Caco-2 (cell line): ENCODE measurements at regions not wholly inside any gene's neighbourhood (a gene's known extent, or its start where the extent isn't known, plus 50 kb on each side); places are given as distances from the start of the nearest gene placed in this dataset.

Experiments used
- BruUV-seq: library from RNA; stranded (reverse); fragments of 400-500 nt; replicated peaks from 2 replicates; lab custom pipeline; 2021; lab: Mats Ljungman, UMichigan
- CTCF ChIA-PET: fragments of 300-600 bp; sonication (Branson Sonifier 250); formaldehyde crosslinking; loops from one replicate; lab custom pipeline; 2022; ENCODE audit warnings: antibody characterized with exemption; lab: Charles Lee
- POLR2A ChIA-PET: fragments of 300-600 bp; sonication (Branson Sonifier 250); formaldehyde crosslinking; loops from one replicate; lab custom pipeline; 2022; ENCODE audit warnings: antibody characterized with exemption; lab: Charles Lee
- DNase-seq, 2 experiments: peaks; one replicate each; pipeline versions ENCODE4 v3.0.0 to v3.0.0-alpha.2; 2020 to 2022
- H3K27me3 ChIP-seq: replicated peaks from 2 replicates; pipeline ENCODE4 v1.6.0; 2011; ENCODE audit warnings: low read length; ENCODE audit not compliant: control insufficient read depth, insufficient read depth
- H3K36me3 ChIP-seq: 2 replicates; pipeline ENCODE4 v1.5.1; 2011; ENCODE audit warnings: low read length; ENCODE audit not compliant: control insufficient read depth, insufficient read depth
- H3K4me1 ChIP-seq: fragments of 250-450 bp; sonication (Bioruptor Pico); 2 replicates; pipeline ENCODE4 v1.5.1; 2020; ENCODE audit warnings: mild to moderate bottlenecking
- H3K4me3 ChIP-seq: 2 replicates; pipeline ENCODE4 v1.5.1; 2011; ENCODE audit warnings: low read depth, mild to moderate bottlenecking, control low read depth, low read length
- H3K9me3 ChIP-seq: fragments of 250-450 bp; sonication (Bioruptor Pico); 2 replicates; pipeline ENCODE4 v1.5.1; 2020; ENCODE audit warnings: mild to moderate bottlenecking, moderate library complexity
- H3K27ac Mint-ChIP-seq: one replicate; pipeline ENCODE4 v1.8.0; 2022; ENCODE audit warnings: mixed read lengths; ENCODE audit not compliant: unreplicated experiment
- H3K27me3 Mint-ChIP-seq: one replicate; pipeline ENCODE4 v1.8.0; 2022; ENCODE audit warnings: mixed read lengths; ENCODE audit not compliant: insufficient read depth, unreplicated experiment
- H3K36me3 Mint-ChIP-seq: one replicate; pipeline ENCODE4 v1.8.0; 2022; ENCODE audit warnings: mild to moderate bottlenecking, mixed read lengths; ENCODE audit not compliant: insufficient read depth, unreplicated experiment
- H3K4me1 Mint-ChIP-seq: one replicate; pipeline ENCODE4 v1.8.0; 2022; ENCODE audit warnings: low read depth, mixed read lengths; ENCODE audit not compliant: unreplicated experiment
- H3K4me3 Mint-ChIP-seq: one replicate; pipeline ENCODE4 v1.8.0; 2022; ENCODE audit warnings: mild to moderate bottlenecking, moderate library complexity, mixed read lengths; ENCODE audit not compliant: unreplicated experiment
- H3K9me3 Mint-ChIP-seq: one replicate; pipeline ENCODE4 v1.8.0; 2022; ENCODE audit warnings: mixed read lengths; ENCODE audit not compliant: unreplicated experiment
- CTCF ChIP-seq, 2 experiments: fragments of 200-600 bp in 1 of 2; IDR thresholded peaks; 1 replicate in 1 of 2; 2 replicates in 1 of 2; pipeline versions ENCODE4 v1.5.1 to v1.8.0; 2011 to 2022; ENCODE audit warnings: antibody characterized with exemption in 1 of 2, control low read depth in 1 of 2, inconsistent platforms in 1 of 2, low read depth in 1 of 2, low read length in 1 of 2, mild to moderate bottlenecking in 1 of 2, moderate library complexity in 1 of 2; ENCODE audit not compliant: insufficient read depth in 1 of 2, severe bottlenecking in 1 of 2, unreplicated experiment in 1 of 2
- intact Hi-C: fragments of 100-400 bp; cut with micrococcal nuclease; formaldehyde crosslinking; loops from one replicate; pipeline ENCODE4 v1.10.0; 2022; ENCODE audit not compliant: unreplicated experiment

DNA sequence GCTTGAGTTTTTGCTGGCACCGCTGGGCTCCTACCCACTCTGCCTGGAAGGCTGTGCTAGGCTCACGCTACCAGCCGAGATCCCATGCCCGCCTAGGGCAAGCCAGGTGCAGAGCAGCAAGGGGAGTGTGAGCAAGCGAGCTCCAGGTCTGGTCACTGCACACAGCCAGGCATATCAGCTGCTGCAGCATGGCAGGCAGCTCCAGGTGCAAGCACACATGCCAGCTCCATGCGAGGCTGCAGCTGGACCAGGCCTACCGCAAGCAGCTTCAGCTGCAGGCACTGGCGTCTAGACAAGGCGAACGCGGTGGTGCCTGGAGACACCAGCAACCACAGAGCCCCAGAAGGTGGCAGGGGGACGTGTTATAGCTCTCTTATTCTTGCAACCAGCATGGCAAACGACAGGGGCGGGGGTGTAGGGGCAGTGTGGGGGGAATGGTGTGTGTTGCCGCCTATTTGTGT lies 614.7 kb upstream of the EPHA5 start:
- H3K36me3 ChIP-seq: no peaks in the 10 kb centered on the region
- no peaks in the 10 kb centered on the region for H3K27me3 ChIP-seq
- intact Hi-C loops: no loop called here
- no peaks in the 10 kb centered on the region; the same call in 1 of the 2 replicates for H3K9me3 ChIP-seq
- CTCF ChIA-PET: no interaction called here
- Mint-ChIP-seq H3K4me1 (no peaks in the 10 kb centered on the region), H3K27ac (no peak overlapping the region), H3K4me3 (no peak overlapping the region), H3K27me3 (no peaks in the 10 kb centered on the region), H3K36me3 (no peaks in the 10 kb centered on the region), H3K9me3 (no peaks in the 10 kb centered on the region)
- no TSS peak for BruUV-seq
- H3K4me3 ChIP-seq: no peak overlapping the region
- TF ChIP-seq CTCF (IDR thresholded peaks at IDR 0.05; ENCODE audit: insufficient read depth in 1 of 2, low read depth in 1 of 2, low read length in 1 of 2, severe bottlenecking in 1 of 2, unreplicated experiment in 1 of 2): no peak
- POLR2A ChIA-PET: no interaction called here
- no peak for DNase-seq
- no peaks in the 10 kb centered on the region for H3K4me1 ChIP-seq

DNA sequence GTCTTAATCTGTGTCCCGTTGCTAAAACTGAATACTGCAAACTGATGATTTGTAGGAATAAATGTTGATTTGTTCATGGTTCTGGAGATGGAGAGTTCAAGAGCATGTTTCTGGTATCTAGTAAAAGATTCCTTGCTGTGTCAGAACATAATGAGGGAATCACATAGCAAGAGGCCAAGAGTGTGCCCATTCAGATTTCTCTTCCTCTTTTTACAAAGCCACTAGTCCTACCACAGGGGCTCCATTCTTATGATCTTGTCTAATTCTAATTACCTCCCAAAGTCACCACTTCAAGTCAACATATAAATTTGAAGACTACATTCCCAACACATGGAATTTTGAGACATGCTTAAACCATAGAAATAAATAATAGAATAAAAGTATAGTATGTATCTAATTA lies 608.8 kb upstream of the EPHA5 start:
- POLR2A ChIA-PET: no interaction called here
- CTCF ChIA-PET: no interaction called here
- no peaks in the 10 kb centered on the region for H3K36me3 Mint-ChIP-seq
- DNase-seq: no peak
- H3K9me3 Mint-ChIP-seq: no peaks in the 10 kb centered on the region
- Histone ChIP-seq H3K9me3 (no peaks in the 10 kb centered on the region), H3K36me3 (no peaks in the 10 kb centered on the region), H3K27me3 (no peaks in the 10 kb centered on the region), H3K4me1 (no peaks in the 10 kb centered on the region), H3K4me3 (no peak overlapping the region)
- no peaks in the 10 kb centered on the region for H3K4me1 Mint-ChIP-seq
- TF ChIP-seq CTCF (IDR thresholded peaks at IDR 0.05; ENCODE audit: insufficient read depth in 1 of 2, low read depth in 1 of 2, low read length in 1 of 2, severe bottlenecking in 1 of 2, unreplicated experiment in 1 of 2): no peak
- H3K4me3 Mint-ChIP-seq: no peak overlapping the region
- BruUV-seq: no TSS peak
- H3K27me3 Mint-ChIP-seq: no peaks in the 10 kb centered on the region
- intact Hi-C loops: no loop called here
- H3K27ac Mint-ChIP-seq: no peak overlapping the region

- BruUV-seq: no TSS peak
- Histone ChIP-seq H3K9me3 (no peaks in the 10 kb centered on the region), H3K27me3 (no peaks in the 10 kb centered on the region), H3K4me3 (no peak overlapping the region), H3K4me1 (no peaks in the 10 kb centered on the region), H3K36me3 (no peaks in the 10 kb centered on the region)
- TF ChIP-seq CTCF (IDR thresholded peaks at IDR 0.05; ENCODE audit: insufficient read depth in 1 of 2, low read depth in 1 of 2, low read length in 1 of 2, severe bottlenecking in 1 of 2, unreplicated experiment in 1 of 2): no peak
- Mint-ChIP-seq H3K27ac (no peak overlapping the region), H3K4me3 (no peak overlapping the region), H3K9me3 (no peaks in the 10 kb centered on the region), H3K27me3 (peaks cover 2% of the 10 kb centered on the region), H3K36me3 (no peaks in the 10 kb centered on the region), H3K4me1 (no peaks in the 10 kb centered on the region)
- ChIA-PET CTCF (no interaction called here), POLR2A (no interaction called here)
- no peak for DNase-seq
- intact Hi-C loops: no loop called here
These were observed 605.2 kb upstream of the EPHA5 start for GRCh38 chr4:66275411-66276038.
